PC-3 (cell line): ENCODE measurements at regions not wholly inside any gene's neighbourhood (a gene's known extent, or its start where the extent isn't known, plus 50 kb on each side); places are given as distances from the start of the nearest gene placed in this dataset.

Experiments used
- CTCF ChIP-seq: fragments of 300-600 bp; sonication (generic); conservative IDR thresholded peaks from 2 replicates; pipeline ENCODE4 v1.5.1; 2017; ENCODE audit warnings: antibody characterized with exemption, low read depth, mild to moderate bottlenecking, low read length
- EZH2 ChIP-seq: fragments of 300-600 bp; sonication (generic); IDR thresholded peaks from one replicate; pipeline ENCODE4 v1.6.1; 2017; ENCODE audit warnings: antibody characterized with exemption, mild to moderate bottlenecking, low read length; ENCODE audit not compliant: unreplicated experiment

- TF ChIP-seq EZH2 (no peak), CTCF (no peak; the same call in 1 of the 2 replicates)
Measured at GRCh38 chr4:111045992-111046391, 423.1 kb upstream of the PITX2 start.
